ENCODE measurements at regions not wholly inside any gene's neighbourhood (a gene's known extent, or its start where the extent isn't known, plus 50 kb on each side); places are given as distances from the start of the nearest gene placed in this dataset.

- H3K27ac Mint-ChIP-seq = no peak overlapping the region
- H3K4me3 Mint-ChIP-seq = no peak overlapping the region
- DNase-seq (ENCODE audit: extremely low spot score, unreplicated experiment) = no peak
- peaks cover 5% of the 10 kb centered on the region for H3K9me3 Mint-ChIP-seq
- H3K36me3 Mint-ChIP-seq = no peaks in the 10 kb centered on the region
- H3K4me1 Mint-ChIP-seq (ENCODE audit: unreplicated experiment) = peaks cover 5% of the 10 kb centered on the region
- H3K27me3 Mint-ChIP-seq = no peaks in the 10 kb centered on the region
- TF ChIP-seq CTCF (conservative IDR thresholded peaks at IDR 0.05) = no peak
These were observed 94.3 kb upstream of the AADACL2 start for GRCh38 chr3:151639418-151639740.

GRCh38 chr3:151638555-151639417, 94.9 kb upstream of the AADACL2 start:
- no peak for DNase-seq (ENCODE audit: extremely low spot score, unreplicated experiment)
- no peak for TF ChIP-seq CTCF (conservative IDR thresholded peaks at IDR 0.05)
- Mint-ChIP-seq H3K36me3 (no peaks in the 10 kb centered on the region), H3K9me3 (peaks cover 5% of the 10 kb centered on the region), H3K4me1 (ENCODE audit: unreplicated experiment) (peaks cover 5% of the 10 kb centered on the region), H3K27ac (no peak overlapping the region), H3K27me3 (no peaks in the 10 kb centered on the region), H3K4me3 (no peak overlapping the region)

- H3K27me3 Mint-ChIP-seq = no peaks in the 10 kb centered on the region
- H3K4me3 Mint-ChIP-seq = no peak overlapping the region
- no peak for DNase-seq (ENCODE audit: extremely low spot score, unreplicated experiment)
- no peak overlapping the region for H3K27ac Mint-ChIP-seq
- no peaks in the 10 kb centered on the region for H3K36me3 Mint-ChIP-seq
- H3K4me1 Mint-ChIP-seq (ENCODE audit: unreplicated experiment) = peaks cover 16% of the 10 kb centered on the region
- H3K9me3 Mint-ChIP-seq = peaks cover 10% of the 10 kb centered on the region
- TF ChIP-seq CTCF (conservative IDR thresholded peaks at IDR 0.05) = no peak
These were observed 97.8 kb upstream of the AADACL2 start for GRCh38 chr3:151635905-151636304.

GRCh38 chr3:151631946-151632345, 101.8 kb upstream of the AADACL2 start:
- Mint-ChIP-seq H3K27ac (peak overlapping the region; percentile 27), H3K27me3 (no peaks in the 10 kb centered on the region), H3K4me3 (no peak overlapping the region), H3K9me3 (peaks cover 11% of the 10 kb centered on the region), H3K36me3 (no peaks in the 10 kb centered on the region), H3K4me1 (ENCODE audit: unreplicated experiment) (peaks cover 14% of the 10 kb centered on the region)
- DNase-seq (ENCODE audit: extremely low spot score, unreplicated experiment) = no peak
- TF ChIP-seq CTCF (conservative IDR thresholded peaks at IDR 0.05) = no peak

GRCh38 chr3:151630938-151631441, 102.7 kb upstream of the AADACL2 start:
- peaks cover 11% of the 10 kb centered on the region for H3K9me3 Mint-ChIP-seq
- no peak for TF ChIP-seq CTCF (conservative IDR thresholded peaks at IDR 0.05)
- H3K4me1 Mint-ChIP-seq (ENCODE audit: unreplicated experiment) = peaks cover 14% of the 10 kb centered on the region
- H3K27me3 Mint-ChIP-seq = no peaks in the 10 kb centered on the region
- DNase-seq (ENCODE audit: extremely low spot score, unreplicated experiment) = no peak
- H3K4me3 Mint-ChIP-seq = peak overlapping the region; percentile 46
- peak overlapping the region; percentile 67 for H3K27ac Mint-ChIP-seq
- no peaks in the 10 kb centered on the region for H3K36me3 Mint-ChIP-seq

Measured in type B pancreatic cell (in vitro differentiated cells).